ENCODE measurements at regions not wholly inside any gene's neighbourhood (a gene's known extent, or its start where the extent isn't known, plus 50 kb on each side); places are given as distances from the start of the nearest gene placed in this dataset.

DNA sequence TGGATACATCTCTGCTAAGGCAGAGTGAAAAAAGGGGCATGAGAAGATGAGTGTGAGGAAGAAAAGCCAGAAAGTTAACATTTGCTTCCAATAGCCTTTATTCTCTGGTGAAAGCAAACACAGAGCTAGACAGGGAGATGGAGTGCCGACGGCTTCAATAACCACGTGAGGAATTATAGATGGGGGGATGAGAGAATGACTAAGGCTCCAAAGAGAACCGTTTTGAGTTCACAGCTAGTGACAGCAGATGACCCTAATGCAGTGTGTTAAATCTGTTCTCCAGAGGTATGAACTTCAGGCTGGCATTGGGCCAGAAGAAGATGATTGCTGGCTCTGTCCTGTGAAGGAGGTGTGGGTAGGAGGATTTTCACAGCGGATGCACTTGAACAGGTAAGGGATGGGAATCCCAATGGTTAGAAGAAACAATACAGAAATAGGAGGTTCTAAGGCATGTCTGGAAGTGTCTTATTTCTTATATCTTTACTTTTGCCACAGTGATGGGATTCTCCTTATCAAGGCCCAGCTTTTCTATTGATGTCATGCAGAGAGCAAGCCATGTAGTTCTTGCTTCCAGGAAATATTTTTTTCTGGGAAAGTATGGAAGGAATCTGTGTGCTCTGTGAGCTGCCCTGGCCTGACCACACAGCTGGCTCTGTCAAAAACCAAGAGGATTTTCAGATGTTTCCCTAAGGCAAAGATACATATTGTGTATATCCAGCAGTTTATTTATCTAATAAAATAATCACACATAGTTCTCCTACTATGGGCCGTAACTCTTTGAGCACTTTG, 573.8 kb downstream of the LTN1 start:
- FAIRE-seq, result no peak
- POLR2A ChIA-PET, result no interaction called here
- intact Hi-C loops (cut with micrococcal nuclease), result no loop called here
- no peaks in the 10 kb centered on the region for H3K9me1 ChIP-seq (replicated peaks; ENCODE audit: control insufficient read depth, extremely low read depth, insufficient read depth, low read length)
- H3K9me3 ChIP-seq (replicated peaks; ENCODE audit: control insufficient read depth, insufficient read depth, low read length), result no peaks in the 10 kb centered on the region
- H3K36me3 ChIP-seq (ENCODE audit: control insufficient read depth in 2 of 2, extremely low read depth in 1 of 2, insufficient read depth in 2 of 2, low read length in 2 of 2), result no peaks in the 10 kb centered on the region
- BruUV-seq (replicated peaks), result no TSS peak
- H3K4me2 ChIP-seq (ENCODE audit: insufficient read depth, low read length), result no peak overlapping the region
- DNase-seq (ENCODE audit: low read depth, low spot score), result no peak
- TF ChIP-seq GATA2 (IDR thresholded peaks at IDR 0.05; ENCODE audit: insufficient read depth, insufficient read length, low read depth, low read length) (no peak), MYC (IDR thresholded peaks at IDR 0.05; ENCODE audit: low read depth, low read length) (no peak), FOS (IDR thresholded peaks at IDR 0.05; ENCODE audit: borderline replicate concordance, insufficient read depth, low read length) (no peak), POLR2AphosphoS5 (IDR thresholded peaks at IDR 0.05; ENCODE audit: insufficient read depth, low read depth, low read length) (no peak), JUN (IDR thresholded peaks at IDR 0.05; ENCODE audit: borderline replicate concordance, insufficient read depth, insufficient read length, low read depth) (no peak), POLR2A (IDR thresholded peaks at IDR 0.05; ENCODE audit: low read depth, low read length) (no peak), EZH2 (IDR thresholded peaks at IDR 0.05; ENCODE audit: borderline replicate concordance, low read depth, low read length, severe bottlenecking) (no peak)
- TF ChIP-seq, protein P1, sequence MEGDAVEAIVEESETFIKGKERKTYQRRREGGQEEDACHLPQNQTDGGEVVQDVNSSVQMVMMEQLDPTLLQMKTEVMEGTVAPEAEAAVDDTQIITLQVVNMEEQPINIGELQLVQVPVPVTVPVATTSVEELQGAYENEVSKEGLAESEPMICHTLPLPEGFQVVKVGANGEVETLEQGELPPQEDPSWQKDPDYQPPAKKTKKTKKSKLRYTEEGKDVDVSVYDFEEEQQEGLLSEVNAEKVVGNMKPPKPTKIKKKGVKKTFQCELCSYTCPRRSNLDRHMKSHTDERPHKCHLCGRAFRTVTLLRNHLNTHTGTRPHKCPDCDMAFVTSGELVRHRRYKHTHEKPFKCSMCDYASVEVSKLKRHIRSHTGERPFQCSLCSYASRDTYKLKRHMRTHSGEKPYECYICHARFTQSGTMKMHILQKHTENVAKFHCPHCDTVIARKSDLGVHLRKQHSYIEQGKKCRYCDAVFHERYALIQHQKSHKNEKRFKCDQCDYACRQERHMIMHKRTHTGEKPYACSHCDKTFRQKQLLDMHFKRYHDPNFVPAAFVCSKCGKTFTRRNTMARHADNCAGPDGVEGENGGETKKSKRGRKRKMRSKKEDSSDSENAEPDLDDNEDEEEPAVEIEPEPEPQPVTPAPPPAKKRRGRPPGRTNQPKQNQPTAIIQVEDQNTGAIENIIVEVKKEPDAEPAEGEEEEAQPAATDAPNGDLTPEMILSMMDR (IDR thresholded peaks at IDR 0.05; ENCODE audit: extremely low read depth in 1 of 2, insufficient read depth in 1 of 2, low read depth in 1 of 2, low read length in 2 of 2), result no peak
- TF ChIP-seq, protein P2, sequence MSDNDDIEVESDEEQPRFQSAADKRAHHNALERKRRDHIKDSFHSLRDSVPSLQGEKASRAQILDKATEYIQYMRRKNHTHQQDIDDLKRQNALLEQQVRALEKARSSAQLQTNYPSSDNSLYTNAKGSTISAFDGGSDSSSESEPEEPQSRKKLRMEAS (IDR thresholded peaks at IDR 0.05; ENCODE audit: insufficient read depth, insufficient read length), result no peak
- no peaks in the 10 kb centered on the region for H4K20me1 ChIP-seq (replicated peaks; ENCODE audit: control insufficient read depth, extremely low read depth, insufficient read depth, low read length)
- CTCF ChIA-PET, result interaction anchor here (0.7 to 2.1 kb wide), 2 partner anchors 56 to 98 kb away, joined by 3 to 4 read pairs; no protein-coding TSS in a partner anchor
- H3K79me2 ChIP-seq (ENCODE audit: control insufficient read depth, insufficient read depth, low read length), result no peaks in the 10 kb centered on the region
- H3K27ac ChIP-seq (ENCODE audit: insufficient read depth, low read depth, low read length), result no peak overlapping the region
- no peak overlapping the region for H3K9ac ChIP-seq (replicated peaks; ENCODE audit: extremely low read depth, insufficient read depth, low read length)
- dilution Hi-C loops (cut with MboI; ENCODE audit: extremely low pct_ligation_motif_present, low sequenced_read_pairs), result no loop called here
- H3K4me1 ChIP-seq (ENCODE audit: control insufficient read depth, extremely low read depth, insufficient read depth, low read length), result no peaks in the 10 kb centered on the region
- no peak overlapping the region for H3K4me3 ChIP-seq (replicated peaks in 1 of 3; ENCODE audit: insufficient read depth in 1 of 3, low read depth in 1 of 3, low read length in 3 of 3)
- no peaks in the 10 kb centered on the region for H3K27me3 ChIP-seq (ENCODE audit: control insufficient read depth in 2 of 2, insufficient read depth in 2 of 2, low read length in 2 of 2)
- no peak overlapping the region for H2AFZ ChIP-seq (ENCODE audit: low read depth, low read length)
